ENCODE measurements at regions not wholly inside any gene's neighbourhood (a gene's known extent, or its start where the extent isn't known, plus 50 kb on each side); places are given as distances from the start of the nearest gene placed in this dataset.

- no peak for DNase-seq (ENCODE audit: low spot score)
Observed at GRCh38 chr15:75134748-75135147, 66.9 kb upstream of the C15orf39 start.

- DNase-seq (ENCODE audit: low spot score) = no peak
Observed at GRCh38 chr15:75136118-75136517, 65.6 kb upstream of the C15orf39 start.

GRCh38 chr15:75136758-75137157 lies 64.9 kb upstream of the C15orf39 start:
- DNase-seq (ENCODE audit: low spot score) = no peak

- DNase-seq (ENCODE audit: low spot score) = no peak
Observed at GRCh38 chr15:75138016-75138999, 63.4 kb upstream of the C15orf39 start.

GRCh38 chr15:75140080-75140879 lies 61.4 kb upstream of the C15orf39 start:
- DNase-seq (ENCODE audit: low spot score) = no peak

GRCh38 chr15:75142499-75142898 lies 59.2 kb upstream of the C15orf39 start:
- DNase-seq (ENCODE audit: low spot score) = no peak

- no peak for DNase-seq (ENCODE audit: low spot score)
Observed at GRCh38 chr15:75143738-75144334, 57.8 kb upstream of the C15orf39 start.

- no peak for DNase-seq (ENCODE audit: low spot score)
Observed at GRCh38 chr15:75145027-75145841, 56.4 kb upstream of the C15orf39 start.

GRCh38 chr15:75148280-75148679 lies 53.4 kb upstream of the C15orf39 start:
- no peak for DNase-seq (ENCODE audit: low spot score)

GRCh38 chr15:75149867-75150709 lies 51.6 kb upstream of the C15orf39 start:
- DNase-seq (ENCODE audit: low spot score) = peak; percentile 73

- no peak for DNase-seq (ENCODE audit: low spot score)
Observed at GRCh38 chr15:75151214-75152128, 50.2 kb upstream of the C15orf39 start.
